ENCODE measurements at regions not wholly inside any gene's neighbourhood (a gene's known extent, or its start where the extent isn't known, plus 50 kb on each side); places are given as distances from the start of the nearest gene placed in this dataset.
A peak's percentile ranks its signal among the peaks of the same experiment; 100 is the strongest.

- TF ChIP-seq POLR2A (IDR thresholded peaks at IDR 0.05) (no peak), CTCF (IDR thresholded peaks at IDR 0.05) (no peak)
Measured at GRCh38 chr2:238576674-238577073, 149.9 kb downstream of the ASB1 start.

GRCh38 chr2:238578256-238578655 lies 151.5 kb downstream of the ASB1 start:
- H3K27ac ChIP-seq: no peak overlapping the region
- ATAC-seq: no peak
- H3K4me3 ChIP-seq: no peak overlapping the region
- DNase-seq: no peak
- TF ChIP-seq CTCF (IDR thresholded peaks at IDR 0.05): no peak
- TF ChIP-seq POLR2A (IDR thresholded peaks at IDR 0.05): no peak
- H3K27me3 ChIP-seq: no peaks in the 10 kb centered on the region
- no peaks in the 10 kb centered on the region for H3K36me3 ChIP-seq
- intact Hi-C loops (cut with DNase I): no loop called here
- H3K9me3 ChIP-seq: no peaks in the 10 kb centered on the region
- WGBS (ENCODE audit: insufficient coverage, low coverage, low lambda C conversion rate, missing lambda C conversion rate): 34% methylated on average over 5 of the region's 9 CpGs
- no peaks in the 10 kb centered on the region for H3K4me1 ChIP-seq

More at GRCh38 chr2:238576674-238577073, 149.9 kb downstream of the ASB1 start:
- intact Hi-C loops (cut with DNase I): no loop called here
- H3K4me3 ChIP-seq: no peak overlapping the region
- DNase-seq (no peak), ATAC-seq (no peak)
- no peaks in the 10 kb centered on the region for H3K4me1 ChIP-seq
- no peak overlapping the region for H3K27ac ChIP-seq
- no peaks in the 10 kb centered on the region for H3K36me3 ChIP-seq
- no peaks in the 10 kb centered on the region for H3K27me3 ChIP-seq
- H3K9me3 ChIP-seq: no peaks in the 10 kb centered on the region
- 51% methylated on average over 3 of the region's 3 CpGs for WGBS (ENCODE audit: insufficient coverage, low coverage, low lambda C conversion rate, missing lambda C conversion rate)

DNA sequence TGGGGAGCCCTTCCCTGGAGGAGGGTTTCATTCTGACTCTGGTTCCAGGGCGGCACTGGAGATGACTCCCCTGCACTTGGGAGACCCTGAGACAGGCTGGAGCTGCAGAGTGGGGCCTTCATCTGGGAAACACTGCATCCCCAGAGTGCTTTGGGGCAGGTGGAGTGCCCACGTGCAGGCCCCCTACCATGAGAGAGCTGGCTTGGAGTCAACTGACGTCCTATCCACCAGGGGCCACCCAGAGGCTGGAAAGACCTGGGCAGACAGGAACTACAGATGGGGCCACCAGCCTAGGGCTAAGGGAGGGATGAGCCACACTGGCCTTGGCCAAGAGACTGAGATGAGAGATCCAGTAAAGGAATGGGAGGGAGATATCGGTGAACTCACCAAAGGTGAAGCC lies 153.8 kb downstream of the ASB1 start:
- H3K27me3 ChIP-seq: no peaks in the 10 kb centered on the region
- no peak overlapping the region for H3K4me3 ChIP-seq
- H3K36me3 ChIP-seq: no peaks in the 10 kb centered on the region
- DNase-seq (peak in 1 of 3 donors; percentile 24), ATAC-seq (no peak)
- no peaks in the 10 kb centered on the region for H3K9me3 ChIP-seq
- TF ChIP-seq CTCF (IDR thresholded peaks at IDR 0.05) (no peak), POLR2A (IDR thresholded peaks at IDR 0.05) (no peak)
- 86% methylated on average over 1 of the region's 4 CpGs for WGBS (ENCODE audit: insufficient coverage, low coverage, low lambda C conversion rate, missing lambda C conversion rate)
- intact Hi-C loops (cut with DNase I): no loop called here
- no peaks in the 10 kb centered on the region for H3K4me1 ChIP-seq
- H3K27ac ChIP-seq: no peak overlapping the region

- Histone ChIP-seq H3K27me3 (no peaks in the 10 kb centered on the region), H3K4me3 (no peak overlapping the region), H3K9me3 (no peaks in the 10 kb centered on the region), H3K27ac (no peak overlapping the region), H3K4me1 (no peaks in the 10 kb centered on the region), H3K36me3 (no peaks in the 10 kb centered on the region)
- ATAC-seq: no peak
- peak in 1 of 3 donors; percentile 8 for DNase-seq
- TF ChIP-seq CTCF (IDR thresholded peaks at IDR 0.05): no peak
- no peak for TF ChIP-seq POLR2A (IDR thresholded peaks at IDR 0.05)
- intact Hi-C loops (cut with DNase I): no loop called here
- 62% methylated on average over 4 of the region's 4 CpGs for whole genome bisulfite sequencing (ENCODE audit: insufficient coverage, low coverage, low lambda C conversion rate, missing lambda C conversion rate)
Measured at GRCh38 chr2:238581126-238581525, 154.4 kb downstream of the ASB1 start.

GRCh38 chr2:238582159-238582558 lies 155.4 kb downstream of the ASB1 start:
- Histone ChIP-seq H3K4me1 (no peaks in the 10 kb centered on the region), H3K36me3 (no peaks in the 10 kb centered on the region), H3K9me3 (no peaks in the 10 kb centered on the region), H3K4me3 (no peak overlapping the region), H3K27ac (no peak overlapping the region), H3K27me3 (no peaks in the 10 kb centered on the region)
- ATAC-seq (no peak), DNase-seq (peak in 1 of 3 donors; percentile 8)
- intact Hi-C loops (cut with DNase I): no loop called here
- TF ChIP-seq POLR2A (IDR thresholded peaks at IDR 0.05) (no peak), CTCF (IDR thresholded peaks at IDR 0.05) (no peak)
- 33% methylated on average over 1 of the region's 1 CpG for WGBS (ENCODE audit: insufficient coverage, low coverage, low lambda C conversion rate, missing lambda C conversion rate)
